Activated T-cell treated with anti-CD3 and anti-CD28 coated beads, Interleukin-2, amount 50 U/mL, for 24 hours (primary cell): ENCODE measurements at regions not wholly inside any gene's neighbourhood (a gene's known extent, or its start where the extent isn't known, plus 50 kb on each side); places are given as distances from the start of the nearest gene placed in this dataset.
A peak's percentile ranks its signal among the peaks of the same experiment; 100 is the strongest.

Experiments used
- DNase-seq: peaks from one replicate; pipeline ENCODE4 v3.0.0-alpha.2; 2020
- H3K27ac Mint-ChIP-seq: 2 replicates; pipeline ENCODE4 v1.8.0; 2020; ENCODE audit warnings: mild to moderate bottlenecking, mixed read lengths
- H3K27me3 Mint-ChIP-seq: 2 replicates; pipeline ENCODE4 v1.8.0; 2020; ENCODE audit warnings: mixed read lengths
- H3K36me3 Mint-ChIP-seq: 2 replicates; pipeline ENCODE4 v1.8.0; 2020; ENCODE audit warnings: low read depth, mixed read lengths
- H3K4me1 Mint-ChIP-seq: 2 replicates; pipeline ENCODE4 v1.8.0; 2020; ENCODE audit warnings: low read depth, mixed read lengths
- H3K4me3 Mint-ChIP-seq: 2 replicates; pipeline ENCODE4 v1.8.0; 2020; ENCODE audit warnings: mild to moderate bottlenecking, moderate library complexity, mixed read lengths
- H3K9me3 Mint-ChIP-seq: 2 replicates; pipeline ENCODE4 v1.8.0; 2020; ENCODE audit warnings: mixed read lengths

GRCh38 chr9:105039175-105039799 lies 111.3 kb upstream of the ABCA1 start:
- no peak overlapping the region for H3K4me3 Mint-ChIP-seq
- H3K4me1 Mint-ChIP-seq: no peaks in the 10 kb centered on the region
- no peak for DNase-seq
- H3K36me3 Mint-ChIP-seq: no peaks in the 10 kb centered on the region
- H3K27me3 Mint-ChIP-seq: no peaks in the 10 kb centered on the region
- H3K9me3 Mint-ChIP-seq: peaks cover 10% of the 10 kb centered on the region
- no peak overlapping the region for H3K27ac Mint-ChIP-seq

DNA sequence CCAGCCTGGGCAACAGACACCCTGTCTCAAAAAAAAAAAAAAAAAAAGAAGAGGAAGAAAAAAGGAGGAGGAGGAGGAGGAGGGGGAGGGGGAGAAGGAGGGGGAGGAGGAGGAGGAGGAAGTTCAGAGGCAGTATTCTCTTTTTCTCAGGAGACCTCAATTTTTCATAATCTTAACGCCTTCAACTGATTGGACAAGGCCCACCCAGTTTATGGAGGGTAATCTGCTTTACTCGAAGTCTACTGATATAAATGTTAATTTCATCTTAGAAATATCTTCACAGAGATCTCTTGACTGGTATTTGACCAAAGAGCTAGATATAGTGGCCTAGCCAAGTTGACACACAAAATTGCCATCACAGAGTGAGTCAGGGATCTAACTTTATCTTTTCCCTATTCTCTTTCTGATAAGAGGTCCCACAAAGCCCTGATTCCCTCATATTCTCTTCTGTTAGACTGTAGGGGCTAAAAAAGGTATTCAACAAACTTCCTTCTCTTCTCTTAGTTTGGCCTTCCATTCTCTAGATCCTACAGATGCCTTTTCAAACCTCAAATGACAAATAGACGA lies 115.5 kb upstream of the ABCA1 start:
- no peak for DNase-seq
- Mint-ChIP-seq H3K36me3 (no peaks in the 10 kb centered on the region), H3K4me3 (no peak overlapping the region), H3K4me1 (no peaks in the 10 kb centered on the region), H3K27ac (no peak overlapping the region), H3K9me3 (no peaks in the 10 kb centered on the region), H3K27me3 (no peaks in the 10 kb centered on the region)

GRCh38 chr9:105044518-105044917 lies 116.6 kb upstream of the ABCA1 start:
- Mint-ChIP-seq H3K36me3 (no peaks in the 10 kb centered on the region), H3K4me3 (no peak overlapping the region), H3K27ac (no peak overlapping the region), H3K9me3 (no peaks in the 10 kb centered on the region), H3K27me3 (no peaks in the 10 kb centered on the region), H3K4me1 (no peaks in the 10 kb centered on the region)
- no peak for DNase-seq

GRCh38 chr9:105046907-105047741 lies 119.2 kb upstream of the ABCA1 start:
- Mint-ChIP-seq H3K9me3 (no peaks in the 10 kb centered on the region), H3K27me3 (no peaks in the 10 kb centered on the region), H3K4me3 (no peak overlapping the region), H3K36me3 (no peaks in the 10 kb centered on the region), H3K27ac (no peak overlapping the region), H3K4me1 (peaks cover 12% of the 10 kb centered on the region)
- no peak for DNase-seq

- Mint-ChIP-seq H3K4me1 (peaks cover 17% of the 10 kb centered on the region), H3K27ac (no peak overlapping the region), H3K27me3 (no peaks in the 10 kb centered on the region), H3K4me3 (no peak overlapping the region), H3K36me3 (no peaks in the 10 kb centered on the region), H3K9me3 (no peaks in the 10 kb centered on the region)
- DNase-seq: no peak
Observed at GRCh38 chr9:105047742-105048041, 119.7 kb upstream of the ABCA1 start.

GRCh38 chr9:105048331-105048730 lies 120.4 kb upstream of the ABCA1 start:
- H3K27me3 Mint-ChIP-seq: no peaks in the 10 kb centered on the region
- peaks cover 24% of the 10 kb centered on the region for H3K4me1 Mint-ChIP-seq
- H3K4me3 Mint-ChIP-seq: no peak overlapping the region
- no peaks in the 10 kb centered on the region for H3K36me3 Mint-ChIP-seq
- no peak for DNase-seq
- no peak overlapping the region for H3K27ac Mint-ChIP-seq
- H3K9me3 Mint-ChIP-seq: no peaks in the 10 kb centered on the region

GRCh38 chr9:105050296-105050695 lies 122.3 kb upstream of the ABCA1 start:
- Mint-ChIP-seq H3K36me3 (no peaks in the 10 kb centered on the region), H3K27ac (no peak overlapping the region), H3K9me3 (no peaks in the 10 kb centered on the region), H3K27me3 (no peaks in the 10 kb centered on the region), H3K4me3 (no peak overlapping the region), H3K4me1 (peaks cover 40% of the 10 kb centered on the region)
- no peak for DNase-seq

DNA sequence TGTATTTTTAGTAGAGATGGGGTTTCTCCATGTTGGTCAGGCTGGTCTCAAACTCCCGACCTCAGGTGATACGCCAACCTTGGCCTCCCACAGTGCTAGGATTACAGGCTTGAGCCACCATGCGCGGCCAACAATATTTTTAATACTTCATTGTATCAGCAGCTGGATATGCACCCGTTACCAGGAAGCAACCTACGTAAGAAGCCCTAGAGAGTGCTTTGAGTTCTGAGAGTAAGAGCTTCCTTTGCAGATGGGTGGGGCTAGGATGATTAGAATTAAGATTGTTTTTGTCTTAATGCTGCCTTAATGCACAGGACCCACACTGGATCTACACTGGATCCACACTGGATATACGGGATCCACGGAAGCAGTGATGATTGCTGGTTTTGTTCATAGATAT lies 123.9 kb upstream of the ABCA1 start:
- no peaks in the 10 kb centered on the region for H3K9me3 Mint-ChIP-seq
- no peaks in the 10 kb centered on the region for H3K27me3 Mint-ChIP-seq
- no peaks in the 10 kb centered on the region for H3K36me3 Mint-ChIP-seq
- H3K4me3 Mint-ChIP-seq: no peak overlapping the region
- H3K4me1 Mint-ChIP-seq: peaks cover 40% of the 10 kb centered on the region
- no peak for DNase-seq
- H3K27ac Mint-ChIP-seq: no peak overlapping the region

DNA sequence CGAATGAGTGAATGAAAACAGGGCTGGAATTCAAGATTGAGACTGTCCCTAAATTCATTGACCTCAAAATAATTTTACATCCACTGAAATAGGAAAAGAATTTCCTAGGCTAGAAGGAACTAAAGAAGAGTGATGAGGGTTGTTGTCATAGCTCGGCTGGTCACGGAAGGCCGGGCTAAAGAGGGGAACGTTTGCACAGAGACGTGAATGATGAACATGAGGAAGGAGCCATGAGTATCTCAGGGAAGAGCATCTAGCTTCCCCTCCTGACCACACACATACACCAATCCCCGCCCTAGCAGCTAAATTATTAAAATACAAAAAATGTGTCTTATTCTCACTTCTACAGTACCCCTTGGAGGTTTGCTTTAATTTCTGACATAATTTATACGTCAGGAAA lies 124.4 kb upstream of the ABCA1 start:
- Mint-ChIP-seq H3K4me1 (peaks cover 40% of the 10 kb centered on the region), H3K27ac (peak overlapping the region; percentile 86), H3K27me3 (no peaks in the 10 kb centered on the region), H3K4me3 (no peak overlapping the region), H3K36me3 (no peaks in the 10 kb centered on the region), H3K9me3 (no peaks in the 10 kb centered on the region)
- DNase-seq: no peak

DNA sequence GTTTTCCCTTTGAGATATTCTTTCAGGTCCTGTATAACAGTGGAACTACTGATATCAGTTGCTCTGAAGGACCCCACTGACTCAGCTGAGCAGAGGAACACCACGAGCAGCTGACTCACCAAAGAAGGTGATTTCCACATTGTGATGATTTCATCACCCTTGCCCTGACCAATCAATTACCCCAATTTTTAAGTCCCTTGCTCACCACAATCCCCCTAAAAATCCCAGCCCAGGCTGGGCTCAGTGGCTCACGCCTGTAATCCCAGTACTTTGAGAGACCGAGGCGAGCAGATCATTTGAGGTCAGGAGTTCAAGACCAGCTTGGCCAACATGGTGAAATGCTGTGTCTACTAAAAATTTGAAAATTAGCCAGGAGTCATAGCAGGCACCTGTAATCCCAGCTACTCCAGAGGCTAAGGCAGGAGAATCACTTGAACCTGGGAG lies 125.3 kb upstream of the ABCA1 start:
- Mint-ChIP-seq H3K36me3 (no peaks in the 10 kb centered on the region), H3K4me3 (peak overlapping the region; percentile 1), H3K27me3 (peaks cover 2% of the 10 kb centered on the region), H3K27ac (peak overlapping the region; percentile 86), H3K9me3 (no peaks in the 10 kb centered on the region), H3K4me1 (peaks cover 40% of the 10 kb centered on the region)
- peak; percentile 61 for DNase-seq

DNA sequence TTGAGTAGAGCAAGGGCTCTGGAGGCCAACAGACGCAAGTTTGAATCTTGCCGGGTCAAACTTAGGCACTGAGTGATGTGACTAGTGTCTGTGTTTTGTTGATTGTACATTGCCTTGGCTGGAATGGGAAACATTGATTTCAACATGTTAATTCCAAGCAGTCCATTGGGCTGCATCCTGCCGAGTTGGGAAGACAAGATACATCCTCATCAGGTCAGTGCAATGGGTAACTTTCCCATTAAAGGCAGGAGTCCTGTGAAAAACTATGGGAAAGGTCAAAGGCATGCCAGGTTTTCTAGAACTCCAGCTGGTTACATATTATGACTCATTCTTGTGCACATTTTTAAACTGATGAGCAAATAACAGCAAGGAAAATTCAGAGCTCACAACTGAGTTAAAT lies 126.5 kb upstream of the ABCA1 start:
- Mint-ChIP-seq H3K4me1 (peaks cover 40% of the 10 kb centered on the region), H3K36me3 (no peaks in the 10 kb centered on the region), H3K9me3 (no peaks in the 10 kb centered on the region), H3K27me3 (peaks cover 4% of the 10 kb centered on the region), H3K4me3 (no peak overlapping the region), H3K27ac (peak overlapping the region; percentile 22)
- DNase-seq: no peak

GRCh38 chr9:105055917-105056316 lies 128.0 kb upstream of the ABCA1 start:
- H3K27me3 Mint-ChIP-seq: peaks cover 4% of the 10 kb centered on the region
- no peaks in the 10 kb centered on the region for H3K36me3 Mint-ChIP-seq
- no peak overlapping the region for H3K27ac Mint-ChIP-seq
- H3K4me3 Mint-ChIP-seq: no peak overlapping the region
- no peak for DNase-seq
- H3K9me3 Mint-ChIP-seq: no peaks in the 10 kb centered on the region
- H3K4me1 Mint-ChIP-seq: peaks cover 38% of the 10 kb centered on the region

GRCh38 chr9:105057551-105057950 lies 129.6 kb upstream of the ABCA1 start:
- Mint-ChIP-seq H3K4me1 (peaks cover 24% of the 10 kb centered on the region), H3K4me3 (no peak overlapping the region)

DNA sequence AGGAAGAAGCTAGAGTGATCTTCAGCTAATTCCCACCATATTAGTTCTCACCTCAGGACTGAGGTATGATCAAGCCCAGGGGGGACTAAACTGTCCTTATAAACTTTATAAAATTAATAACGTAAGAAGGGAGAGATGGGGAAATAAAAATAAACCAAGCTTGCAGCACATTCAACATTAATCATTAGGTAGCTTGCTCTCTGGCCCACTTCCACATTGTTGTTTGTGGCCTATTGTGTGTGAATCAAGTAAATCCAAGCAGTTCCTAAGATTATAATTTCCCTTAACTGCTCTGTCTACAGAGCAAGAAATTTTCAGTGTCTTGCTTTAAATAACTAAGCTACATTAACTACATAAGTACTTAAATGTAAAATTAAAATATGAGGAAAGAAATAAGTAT lies 131.3 kb upstream of the ABCA1 start:
- DNase-seq: no peak
- H3K27me3 Mint-ChIP-seq: peaks cover 12% of the 10 kb centered on the region
- H3K4me3 Mint-ChIP-seq: no peak overlapping the region
- peaks cover 17% of the 10 kb centered on the region for H3K4me1 Mint-ChIP-seq
- no peak overlapping the region for H3K27ac Mint-ChIP-seq
- no peaks in the 10 kb centered on the region for H3K9me3 Mint-ChIP-seq
- H3K36me3 Mint-ChIP-seq: no peaks in the 10 kb centered on the region

More at GRCh38 chr9:105057551-105057950, 129.6 kb upstream of the ABCA1 start:
- no peak overlapping the region for H3K27ac Mint-ChIP-seq
- H3K27me3 Mint-ChIP-seq: peaks cover 7% of the 10 kb centered on the region
- DNase-seq: no peak
- H3K9me3 Mint-ChIP-seq: no peaks in the 10 kb centered on the region
- H3K36me3 Mint-ChIP-seq: no peaks in the 10 kb centered on the region

DNA sequence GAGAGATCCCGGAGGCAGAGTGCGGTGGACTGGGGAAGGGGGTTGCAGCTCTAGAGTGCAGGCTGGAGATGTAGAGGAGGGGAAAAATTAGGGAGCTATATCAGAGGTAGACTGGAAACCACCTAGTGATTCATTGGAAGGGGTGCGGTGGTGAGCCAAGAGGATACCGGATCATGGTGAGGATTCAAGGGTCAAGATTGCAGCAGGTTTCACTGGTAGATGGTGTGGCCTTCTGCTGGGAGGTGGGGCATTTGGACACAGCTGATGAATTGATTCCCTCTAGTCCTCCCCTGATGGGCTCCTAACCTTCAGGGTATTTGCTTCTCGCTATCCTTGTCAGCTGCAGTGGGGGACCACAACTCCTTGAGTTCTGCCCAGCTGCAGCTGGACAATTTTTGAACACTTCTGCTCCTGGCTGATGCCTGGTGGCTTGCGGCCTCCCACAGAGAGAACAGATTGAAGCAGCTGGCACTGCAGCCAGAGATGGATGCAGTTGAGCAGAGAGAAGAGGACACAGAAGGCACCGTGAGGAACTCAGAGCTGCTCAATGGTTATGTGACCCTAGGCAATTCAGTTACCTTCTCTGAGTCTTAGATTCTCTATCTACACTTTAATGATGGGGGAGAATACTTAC lies 134.4 kb upstream of the ABCA1 start:
- Mint-ChIP-seq H3K36me3 (no peaks in the 10 kb centered on the region), H3K27me3 (peaks cover 18% of the 10 kb centered on the region), H3K4me1 (peaks cover 17% of the 10 kb centered on the region), H3K4me3 (no peak overlapping the region), H3K27ac (no peak overlapping the region), H3K9me3 (no peaks in the 10 kb centered on the region)
- DNase-seq: no peak
